Effector CD8-positive, alpha-beta T cell (primary cell): ENCODE measurements at regions not wholly inside any gene's neighbourhood (a gene's known extent, or its start where the extent isn't known, plus 50 kb on each side); places are given as distances from the start of the nearest gene placed in this dataset.
"Not testable (repeated sequence)": the region's sequence is repeated elsewhere in the genome, so short reads cannot be mapped to it uniquely, and the experiment has no call there.

Experiments used
- DNase-seq: peaks from one replicate; lab custom pipeline; 2025; lab: John Stamatoyannopoulos, UW

GRCh38 chr7:106523482-106523881 lies 137.5 kb downstream of the CCDC71L start:
- DNase-seq = no peak

GRCh38 chr7:106522696-106523095 lies 138.3 kb downstream of the CCDC71L start:
- DNase-seq = no peak

GRCh38 chr7:106521541-106521940 lies 139.4 kb downstream of the CCDC71L start:
- DNase-seq = no peak

- DNase-seq = no peak
Measured at GRCh38 chr7:106520962-106521514, 139.9 kb downstream of the CCDC71L start.

- DNase-seq = no peak
Measured at GRCh38 chr7:106518967-106519366, 142.0 kb downstream of the CCDC71L start.

GRCh38 chr7:106518239-106518638 lies 142.7 kb downstream of the CCDC71L start:
- DNase-seq = no peak

GRCh38 chr7:106517508-106517907 lies 143.4 kb downstream of the CCDC71L start:
- DNase-seq = no peak

GRCh38 chr7:106515321-106515720 lies 145.6 kb downstream of the CCDC71L start:
- DNase-seq = no peak

- no peak for DNase-seq
Measured at GRCh38 chr7:106514881-106515280, 146.1 kb downstream of the CCDC71L start.

GRCh38 chr7:106512217-106512616 lies 148.7 kb downstream of the CCDC71L start:
- DNase-seq = no peak

- DNase-seq = no peak
Measured at GRCh38 chr7:106504645-106505044, 156.3 kb downstream of the CCDC71L start.

GRCh38 chr7:106504207-106504606 lies 156.8 kb downstream of the CCDC71L start:
- no peak for DNase-seq

GRCh38 chr7:106503626-106504025 lies 157.3 kb downstream of the CCDC71L start:
- DNase-seq = no peak

GRCh38 chr7:106501605-106502580 lies 159.1 kb downstream of the CCDC71L start:
- no peak for DNase-seq

GRCh38 chr7:106499897-106500296 lies 161.1 kb downstream of the CCDC71L start:
- no peak for DNase-seq

- DNase-seq = not testable (repeated sequence)
Measured at GRCh38 chr7:106498005-106498404, 163.0 kb downstream of the CCDC71L start.

- DNase-seq = no peak
Measured at GRCh38 chr7:106493041-106493731, 167.8 kb downstream of the CCDC71L start.

- DNase-seq = no peak
Measured at GRCh38 chr7:106488465-106488864, 172.5 kb downstream of the CCDC71L start.

GRCh38 chr7:106487892-106488291 lies 173.1 kb downstream of the CCDC71L start:
- DNase-seq = no peak

GRCh38 chr7:106486331-106486730 lies 174.6 kb downstream of the CCDC71L start:
- DNase-seq = no peak

- DNase-seq = no peak
Measured at GRCh38 chr7:106485919-106486318, 175.0 kb downstream of the CCDC71L start.

GRCh38 chr7:106485031-106485551 lies 175.9 kb downstream of the CCDC71L start:
- no peak for DNase-seq
